ENCODE measurements at regions not wholly inside any gene's neighbourhood (a gene's known extent, or its start where the extent isn't known, plus 50 kb on each side); places are given as distances from the start of the nearest gene placed in this dataset.

- Histone ChIP-seq H3K4me1 (ENCODE audit: control insufficient read depth in 1 of 2, insufficient read depth in 1 of 2, low read depth in 1 of 2, low read length in 1 of 2) (no peaks in the 10 kb centered on the region), H3K27me3 (no peaks in the 10 kb centered on the region), H3K36me3 (no peaks in the 10 kb centered on the region), H3K4me3 (ENCODE audit: low read depth in 1 of 2, low read length in 1 of 2) (no peak overlapping the region), H3K27ac (no peak overlapping the region), H3K9me3 (no peaks in the 10 kb centered on the region)
- no peak for TF ChIP-seq CTCF (IDR thresholded peaks at IDR 0.05)
Observed at GRCh38 chr2:226274143-226274542, 525.5 kb downstream of the IRS1 start.

GRCh38 chr2:226273440-226273839, 526.2 kb downstream of the IRS1 start:
- H3K27me3 ChIP-seq = no peaks in the 10 kb centered on the region
- TF ChIP-seq CTCF (IDR thresholded peaks at IDR 0.05) = no peak
- H3K9me3 ChIP-seq = no peaks in the 10 kb centered on the region
- H3K36me3 ChIP-seq = no peaks in the 10 kb centered on the region
- no peaks in the 10 kb centered on the region for H3K4me1 ChIP-seq (ENCODE audit: control insufficient read depth in 1 of 2, insufficient read depth in 1 of 2, low read depth in 1 of 2, low read length in 1 of 2)
- H3K27ac ChIP-seq = no peak overlapping the region
- no peak overlapping the region for H3K4me3 ChIP-seq (ENCODE audit: low read depth in 1 of 2, low read length in 1 of 2)

- Histone ChIP-seq H3K4me1 (ENCODE audit: control insufficient read depth in 1 of 2, insufficient read depth in 1 of 2, low read depth in 1 of 2, low read length in 1 of 2) (no peaks in the 10 kb centered on the region), H3K36me3 (no peaks in the 10 kb centered on the region), H3K9me3 (no peaks in the 10 kb centered on the region), H3K27me3 (no peaks in the 10 kb centered on the region), H3K4me3 (ENCODE audit: low read depth in 1 of 2, low read length in 1 of 2) (no peak overlapping the region), H3K27ac (no peak overlapping the region)
- no peak for TF ChIP-seq CTCF (IDR thresholded peaks at IDR 0.05)
Observed at GRCh38 chr2:226272435-226272834, 527.2 kb downstream of the IRS1 start.

GRCh38 chr2:226270285-226271058, 529.1 kb downstream of the IRS1 start:
- TF ChIP-seq CTCF (IDR thresholded peaks at IDR 0.05) = no peak
- Histone ChIP-seq H3K36me3 (no peaks in the 10 kb centered on the region), H3K4me3 (ENCODE audit: low read depth in 1 of 2, low read length in 1 of 2) (no peak overlapping the region), H3K27ac (no peak overlapping the region), H3K9me3 (no peaks in the 10 kb centered on the region), H3K4me1 (ENCODE audit: control insufficient read depth in 1 of 2, insufficient read depth in 1 of 2, low read depth in 1 of 2, low read length in 1 of 2) (no peaks in the 10 kb centered on the region), H3K27me3 (no peaks in the 10 kb centered on the region)

GRCh38 chr2:226267516-226268289, 531.9 kb downstream of the IRS1 start:
- no peak overlapping the region for H3K27ac ChIP-seq
- H3K4me3 ChIP-seq (ENCODE audit: low read depth in 1 of 2, low read length in 1 of 2) = no peak overlapping the region
- H3K36me3 ChIP-seq = no peaks in the 10 kb centered on the region
- no peaks in the 10 kb centered on the region for H3K9me3 ChIP-seq
- TF ChIP-seq CTCF (IDR thresholded peaks at IDR 0.05) = no peak
- no peaks in the 10 kb centered on the region for H3K27me3 ChIP-seq
- no peaks in the 10 kb centered on the region for H3K4me1 ChIP-seq (ENCODE audit: control insufficient read depth in 1 of 2, insufficient read depth in 1 of 2, low read depth in 1 of 2, low read length in 1 of 2)

All from neutrophil (primary cell).